Lower leg skin (tissue), 4 donors: ENCODE measurements at regions not wholly inside any gene's neighbourhood (a gene's known extent, or its start where the extent isn't known, plus 50 kb on each side); places are given as distances from the start of the nearest gene placed in this dataset.
"Not testable (repeated sequence)": the region's sequence is repeated elsewhere in the genome, so short reads cannot be mapped to it uniquely, and the experiment has no call there.

Experiments used
- DNase-seq, 2 donors: peaks; one replicate each; pipeline ENCODE4 v3.0.0-alpha.2; 2019; ENCODE audit warnings: low spot score in 2 of 2
- H3K4me3 ChIP-seq: fragments of 200-600 bp; sonication (generic); 2 replicates; pipeline ENCODE4 v1.5.1; 2017; ENCODE audit warnings: mild to moderate bottlenecking, low read depth; ENCODE audit not compliant: poor library complexity, severe bottlenecking
- CTCF ChIP-seq, 3 donors: fragments of 450-650 bp; IDR thresholded peaks; one replicate each; pipeline ENCODE4 v1.5.1; 2016; ENCODE audit warnings: antibody characterized with exemption in 3 of 3, mild to moderate bottlenecking in 3 of 3, moderate library complexity in 2 of 3
- POLR2A ChIP-seq, 2 donors: fragments of 450-650 bp; IDR thresholded peaks; one replicate each; pipeline ENCODE4 v1.6.1; 2016 to 2017; ENCODE audit warnings: antibody characterized with exemption in 2 of 2, mild to moderate bottlenecking in 1 of 2, moderate library complexity in 1 of 2
- WGBS, 2 donors: methylation state at CpG; one replicate each; pipeline ENCODE4 v1.1.5; 2018; 5-methylcytosine and 5-hydroxymethylcytosine counted together
- intact Hi-C: fragments of 100-400 bp; cut with DNase I; formaldehyde crosslinking; loops from one replicate; pipeline ENCODE4 v1.15.0; 2023; ENCODE audit warnings: low total_unique reads

DNA sequence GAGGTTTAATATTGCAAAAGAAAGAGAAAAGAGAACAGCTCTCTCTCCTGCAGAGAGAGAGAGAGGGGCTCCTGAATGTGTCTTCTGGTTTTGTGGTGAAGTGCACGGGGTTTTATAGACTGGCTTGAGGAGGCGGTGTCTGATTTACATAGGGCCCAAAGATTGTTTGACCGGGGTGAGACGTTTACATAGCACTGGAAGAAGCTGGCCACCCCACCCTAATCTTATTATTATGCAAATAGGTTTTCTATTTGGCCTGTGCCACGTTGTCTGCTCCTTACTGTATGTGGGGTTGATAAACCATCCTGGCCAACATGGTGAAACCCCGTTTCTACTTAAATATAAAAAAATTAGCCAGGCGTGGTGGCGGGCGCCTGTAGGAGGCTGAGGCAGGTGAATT is 268.6 kb downstream of the SV2B start:
- 63 to 73% methylated on average over 9 of the region's 9 CpGs for WGBS, 2 donors
- intact Hi-C loops: no loop called here

GRCh38 chr15:91369823-91370222 is 269.8 kb downstream of the SV2B start:
- 53 to 61% methylated on average over 7 of the region's 7 CpGs for WGBS, 2 donors
- intact Hi-C loops: no loop called here
- no peak for TF ChIP-seq CTCF (IDR thresholded peaks at IDR 0.05)
- no peak for TF ChIP-seq POLR2A (IDR thresholded peaks at IDR 0.05)
- H3K4me3 ChIP-seq: no peak overlapping the region
- no peak for DNase-seq

More for the DNA sequence above, 268.6 kb downstream of the SV2B start:
- H3K4me3 ChIP-seq: no peak overlapping the region
- TF ChIP-seq POLR2A (IDR thresholded peaks at IDR 0.05) (no peak), CTCF (IDR thresholded peaks at IDR 0.05) (no peak)
- DNase-seq: no peak

- DNase-seq, intact Hi-C loops, H3K4me3 ChIP-seq: not testable (repeated sequence)
- 86 to 92% methylated on average over 3 of the region's 3 CpGs for WGBS, 2 donors
These were observed 271.3 kb downstream of the SV2B start for GRCh38 chr15:91371345-91371744.

DNA sequence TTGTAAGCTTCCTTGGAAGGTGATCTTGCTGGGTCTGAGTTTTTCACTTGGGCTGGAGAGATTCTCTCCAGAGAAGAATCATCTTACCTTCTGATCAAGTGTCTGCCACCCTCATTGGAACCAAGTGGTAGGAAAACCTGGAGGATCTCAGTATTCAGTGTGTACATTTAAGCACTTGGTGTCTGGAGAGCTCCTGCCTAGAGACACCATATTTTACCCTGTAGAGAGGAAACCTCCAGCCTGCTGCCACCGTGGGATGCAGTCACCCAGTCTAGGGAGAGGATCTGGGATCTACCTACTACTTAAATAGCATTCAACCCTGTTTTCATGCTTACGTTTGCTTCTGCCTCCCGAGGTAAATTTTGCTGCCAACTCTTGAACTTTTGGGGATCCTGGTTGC is 274.3 kb downstream of the SV2B start:
- TF ChIP-seq POLR2A (IDR thresholded peaks at IDR 0.05): no peak
- no peak for TF ChIP-seq CTCF (IDR thresholded peaks at IDR 0.05)
- H3K4me3 ChIP-seq: no peak overlapping the region
- intact Hi-C loops: no loop called here
- no peak for DNase-seq
- WGBS, 2 donors: 80% methylated on average over 3 of the region's 3 CpGs

DNA sequence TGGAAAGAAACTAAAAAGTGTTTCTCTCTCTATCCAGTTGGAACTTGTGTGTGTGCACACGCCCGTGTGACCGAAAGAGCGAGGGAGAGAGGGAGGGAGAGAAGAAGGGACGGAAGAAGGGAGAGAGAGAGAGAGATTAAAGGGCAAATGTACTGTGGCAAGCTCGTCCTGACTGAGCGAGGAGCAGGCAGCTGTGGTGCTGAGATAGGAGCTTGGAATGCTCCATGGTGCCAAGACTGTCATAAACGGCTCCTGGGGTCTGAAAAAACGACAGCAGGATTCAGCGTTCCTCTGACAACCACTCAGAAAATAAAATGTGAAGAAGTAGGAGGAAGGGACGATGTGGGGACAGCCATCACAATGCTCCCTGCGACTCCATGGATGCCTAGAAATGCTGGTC is 276.0 kb downstream of the SV2B start:
- 62 to 66% methylated on average over 12 of the region's 12 CpGs for WGBS, 2 donors
- intact Hi-C loops: no loop called here
- no peak for DNase-seq
- no peak overlapping the region for H3K4me3 ChIP-seq
- no peak for TF ChIP-seq CTCF (IDR thresholded peaks at IDR 0.05)

GRCh38 chr15:91380114-91380513 is 280.1 kb downstream of the SV2B start:
- TF ChIP-seq CTCF (IDR thresholded peaks at IDR 0.05) (no peak), POLR2A (IDR thresholded peaks at IDR 0.05) (no peak)
- no peak for DNase-seq
- WGBS, 2 donors: 52 to 58% methylated on average over 2 of the region's 2 CpGs
- no peak overlapping the region for H3K4me3 ChIP-seq
- intact Hi-C loops: no loop called here
